ENCODE measurements at regions not wholly inside any gene's neighbourhood (a gene's known extent, or its start where the extent isn't known, plus 50 kb on each side); places are given as distances from the start of the nearest gene placed in this dataset.

GRCh38 chr4:178414881-178415446, 972.7 kb upstream of the AGA start:
- no peak for DNase-seq (ENCODE audit: low read depth)

GRCh38 chr4:178415925-178416324, 973.7 kb upstream of the AGA start:
- no peak for DNase-seq (ENCODE audit: low read depth)

GRCh38 chr4:178423366-178423765, 981.1 kb upstream of the AGA start:
- DNase-seq (ENCODE audit: low read depth): no peak

GRCh38 chr4:178426871-178427270, 984.6 kb upstream of the AGA start:
- no peak for DNase-seq (ENCODE audit: low read depth)

DNA sequence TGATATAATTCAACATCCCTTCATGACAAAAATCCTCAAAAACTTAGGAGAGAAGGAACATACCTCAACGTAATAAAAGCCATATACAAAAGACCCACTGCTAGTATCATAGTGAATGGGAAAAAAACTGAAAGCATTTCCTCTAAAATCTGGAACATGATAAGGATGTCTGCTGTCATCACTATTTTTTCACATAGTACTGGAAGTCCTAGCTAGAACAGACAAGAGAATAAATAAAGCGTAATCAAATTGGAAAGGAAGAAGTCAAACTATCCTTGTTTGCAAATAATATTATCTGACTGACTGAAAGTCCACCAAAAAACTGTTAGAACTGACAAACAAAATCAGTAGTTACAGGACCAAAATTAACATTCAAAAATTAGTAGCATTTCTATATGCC, 985.4 kb upstream of the AGA start:
- no peak for DNase-seq (ENCODE audit: low read depth)

DNA sequence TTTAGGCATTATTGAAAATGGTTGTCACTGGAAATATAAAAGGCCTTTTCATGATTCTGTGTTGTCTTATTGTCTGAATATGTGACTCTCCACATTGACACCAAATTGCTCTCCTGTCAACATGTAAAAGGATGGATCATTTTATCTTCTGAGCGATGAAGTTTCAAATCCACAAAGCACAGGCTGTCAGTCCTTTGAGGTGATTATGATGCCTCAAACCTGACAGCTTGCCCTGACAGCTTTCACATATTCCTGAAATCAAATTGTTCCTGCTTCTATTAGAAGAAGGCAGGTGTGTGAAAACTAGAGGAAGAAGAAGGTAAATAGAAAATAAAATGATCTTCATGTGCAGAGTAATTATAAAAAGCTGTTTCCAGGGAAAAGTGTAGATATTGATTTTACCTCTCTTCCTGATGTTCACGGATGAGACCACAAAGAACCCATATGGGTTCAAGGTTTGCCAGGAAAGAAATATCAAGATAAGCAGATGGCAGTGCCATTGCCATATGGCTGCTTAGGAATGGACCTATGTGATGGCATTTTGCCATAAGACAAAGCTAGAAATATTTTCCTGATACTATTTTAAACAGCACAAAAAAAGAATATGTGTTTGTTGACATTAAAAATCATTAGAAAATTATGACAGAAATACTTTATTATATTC, 1006.3 kb upstream of the AGA start:
- no peak for DNase-seq (ENCODE audit: low read depth)

DNA sequence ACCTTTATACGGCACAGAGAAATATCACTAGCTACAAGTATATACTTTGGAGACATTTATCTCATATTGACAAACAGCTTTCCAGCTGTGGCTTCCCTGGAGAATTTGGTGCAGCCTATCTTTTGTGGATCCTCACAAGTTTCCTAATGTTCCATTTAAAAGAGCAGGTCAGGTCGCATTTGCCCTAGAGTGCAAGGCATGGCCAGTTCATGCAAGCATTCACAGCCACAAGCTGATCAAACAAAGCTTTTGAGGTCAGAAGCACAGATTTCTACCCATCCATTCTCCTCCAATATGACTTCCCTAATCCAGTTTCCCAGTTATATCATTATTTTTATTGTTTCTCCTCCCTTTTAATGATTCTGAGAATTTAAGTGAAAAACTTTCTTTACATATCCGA, 1008.4 kb upstream of the AGA start:
- DNase-seq (ENCODE audit: low read depth): no peak

DNA sequence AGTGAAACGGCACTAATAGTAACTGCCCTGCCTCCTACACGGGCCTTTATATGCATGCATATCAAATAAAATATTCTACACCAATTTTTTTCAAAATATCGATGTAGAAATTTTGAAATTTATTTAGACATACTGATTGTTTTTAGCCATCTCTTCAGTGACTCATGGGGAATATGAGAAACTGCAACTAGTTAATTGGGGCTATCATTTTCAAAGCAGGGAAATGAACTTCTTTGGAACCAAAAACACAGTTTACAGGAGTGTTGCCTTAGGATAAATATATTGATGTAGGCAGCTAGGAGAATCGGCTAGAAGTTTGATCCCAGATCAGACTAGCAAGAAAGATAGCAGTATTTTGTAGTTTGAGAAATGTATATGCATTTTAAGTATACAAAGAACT, 1010.8 kb upstream of the AGA start:
- no peak for DNase-seq (ENCODE audit: low read depth)

- no peak for DNase-seq (ENCODE audit: low read depth)
These were observed 1015.0 kb upstream of the AGA start for GRCh38 chr4:178457286-178457685.

GRCh38 chr4:178462710-178463109, 1020.5 kb upstream of the AGA start:
- no peak for DNase-seq (ENCODE audit: low read depth)

- no peak for DNase-seq (ENCODE audit: low read depth)
These were observed 1021.5 kb upstream of the AGA start for GRCh38 chr4:178463747-178464146.

DNA sequence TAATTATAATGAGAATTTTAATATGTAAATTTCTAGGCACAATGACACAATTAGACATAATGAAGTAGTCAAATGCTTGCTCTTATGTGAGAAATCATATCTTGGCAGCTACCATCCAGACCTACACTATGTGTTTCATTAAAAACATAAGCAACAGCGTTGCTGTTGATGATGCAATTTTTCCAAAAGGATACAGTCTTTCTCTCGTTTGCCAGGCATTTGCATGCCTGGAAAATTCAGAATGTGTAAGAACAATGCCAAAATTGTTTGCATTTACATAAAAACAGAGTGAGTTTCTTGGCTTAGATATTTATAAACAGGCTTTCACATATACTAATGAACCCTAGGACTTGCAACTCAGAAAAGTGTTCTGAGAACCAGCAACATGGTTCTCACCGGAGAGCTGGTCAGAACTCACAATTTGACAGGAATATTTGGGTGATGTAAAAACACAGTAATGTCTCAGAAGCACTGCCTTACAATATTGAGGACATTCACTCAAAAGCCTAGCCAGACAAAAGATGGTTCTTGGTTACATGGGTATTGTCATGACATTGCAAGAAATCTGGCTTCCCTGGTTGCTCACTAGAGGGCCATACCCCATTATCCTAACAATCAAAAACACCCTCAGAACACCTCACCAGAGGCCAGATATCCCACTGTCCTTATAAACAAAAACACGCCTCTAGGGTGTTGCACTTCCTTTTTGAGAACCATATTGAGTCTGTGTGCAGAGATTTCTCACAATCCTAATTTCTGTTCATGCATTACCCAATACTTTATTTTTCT, 1029.0 kb upstream of the AGA start:
- no peak for DNase-seq (ENCODE audit: low read depth)

GRCh38 chr4:178471994-178472393, 1029.8 kb upstream of the AGA start:
- DNase-seq (ENCODE audit: low read depth): no peak

GRCh38 chr4:178480105-178480504, 1037.9 kb upstream of the AGA start:
- no peak for DNase-seq (ENCODE audit: low read depth)

- no peak for DNase-seq (ENCODE audit: low read depth)
These were observed 1038.6 kb upstream of the AGA start for GRCh38 chr4:178480881-178481280.

GRCh38 chr4:178481564-178481963, 1039.3 kb upstream of the AGA start:
- DNase-seq (ENCODE audit: low read depth): no peak

DNA sequence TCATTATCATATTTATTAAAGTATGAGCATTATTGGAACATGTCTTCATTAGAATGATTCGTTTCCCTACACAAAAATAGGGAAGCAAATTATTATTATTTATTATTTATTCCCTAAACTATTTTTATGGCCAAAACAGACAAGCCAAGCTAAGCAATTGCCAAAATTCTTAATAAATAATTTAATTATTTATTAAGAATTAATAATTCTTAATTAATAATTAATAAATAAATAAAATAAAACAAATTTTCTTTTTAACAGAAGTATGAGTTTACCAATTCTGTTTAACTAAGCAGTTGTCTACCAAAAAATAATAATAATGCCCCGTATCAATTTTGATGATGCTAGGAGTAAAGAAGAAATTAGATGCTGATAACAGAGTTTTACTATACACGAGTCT, 1080.8 kb upstream of the AGA start:
- no peak for DNase-seq (ENCODE audit: low read depth)

- DNase-seq (ENCODE audit: low read depth): no peak
These were observed 1093.8 kb upstream of the AGA start for GRCh38 chr4:178535939-178536579.

GRCh38 chr4:178553201-178553600, 1111.0 kb upstream of the AGA start:
- no peak for DNase-seq (ENCODE audit: low read depth)

GRCh38 chr4:178554352-178554751, 1112.1 kb upstream of the AGA start:
- no peak for DNase-seq (ENCODE audit: low read depth)

DNA sequence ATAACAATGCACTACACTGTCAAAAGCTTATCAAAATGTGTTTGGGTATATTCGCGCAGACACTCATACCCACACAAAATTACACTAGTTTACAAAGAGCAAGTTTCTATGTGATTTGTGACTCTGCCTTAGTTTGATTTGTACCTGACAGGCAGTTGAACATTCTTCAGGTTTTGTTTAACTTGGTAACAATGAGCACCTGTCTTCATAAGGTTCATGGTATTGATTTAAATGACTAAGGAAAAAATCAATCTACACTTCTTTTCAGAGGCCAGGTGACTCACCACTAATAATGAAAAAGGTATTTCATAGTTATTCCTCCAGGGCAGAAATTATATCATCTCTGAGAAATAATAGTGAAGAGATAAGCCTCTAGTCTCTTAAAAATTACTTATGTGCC, 1114.6 kb upstream of the AGA start:
- DNase-seq (ENCODE audit: low read depth): no peak

DNA sequence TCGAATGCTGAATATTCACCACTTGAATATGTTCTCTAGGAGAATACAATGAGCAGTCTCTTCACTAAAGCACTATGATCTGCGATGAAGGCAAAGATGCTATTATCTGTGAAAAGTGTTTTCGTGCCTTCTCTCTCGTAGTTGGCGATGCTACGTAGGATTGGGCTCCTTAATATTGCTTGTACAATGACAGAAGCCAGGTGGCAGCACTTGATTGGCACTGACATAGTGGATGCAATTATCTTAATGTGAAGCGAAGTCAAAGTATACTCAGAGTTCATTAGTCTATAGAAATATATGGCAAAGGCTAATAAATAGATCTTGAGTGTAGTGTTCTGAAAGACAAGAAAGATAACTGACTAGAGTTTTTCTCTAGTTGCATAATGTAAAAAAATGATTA, 1135.7 kb upstream of the AGA start:
- no peak for DNase-seq (ENCODE audit: low read depth)

DNA sequence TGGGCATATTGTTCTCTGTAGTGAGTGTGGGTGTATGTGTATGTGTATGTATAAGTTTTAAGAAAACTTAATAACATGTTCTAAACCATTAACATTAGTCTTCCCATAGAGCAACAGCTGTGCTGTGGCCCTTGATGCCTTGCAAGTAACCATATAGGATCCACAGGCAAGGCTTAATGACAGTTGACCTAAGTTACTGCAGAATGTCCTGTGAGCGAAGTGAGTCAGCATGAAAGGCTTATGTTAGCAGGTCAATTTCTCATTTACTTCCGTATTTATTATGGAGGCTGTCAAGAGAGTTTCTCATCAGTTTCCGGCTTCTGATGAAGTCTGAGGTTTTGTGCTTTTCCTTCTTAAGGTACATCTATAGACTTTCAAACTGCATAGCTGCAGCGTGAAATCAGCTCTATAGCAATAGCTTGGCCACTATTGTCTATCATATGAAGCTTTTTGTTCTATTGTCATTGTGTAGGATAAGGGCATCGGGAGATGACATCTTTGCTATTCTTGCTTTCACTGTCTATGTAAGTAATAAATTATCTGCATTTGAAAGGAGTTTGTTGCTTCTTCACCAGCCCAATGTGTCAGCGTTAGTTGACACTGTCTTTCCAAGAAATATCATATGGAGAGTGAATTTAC, 1153.4 kb upstream of the AGA start:
- no peak for DNase-seq (ENCODE audit: low read depth)

Data from activated gamma-delta T cell treated with anti-CD3 and anti-CD28 coated beads, Interleukin-2, amount 50 U/mL, for 16 hours (primary cell).